ENCODE measurements at regions not wholly inside any gene's neighbourhood (a gene's known extent, or its start where the extent isn't known, plus 50 kb on each side); places are given as distances from the start of the nearest gene placed in this dataset.
"Not testable (repeated sequence)": the region's sequence is repeated elsewhere in the genome, so short reads cannot be mapped to it uniquely, and the experiment has no call there.

DNA sequence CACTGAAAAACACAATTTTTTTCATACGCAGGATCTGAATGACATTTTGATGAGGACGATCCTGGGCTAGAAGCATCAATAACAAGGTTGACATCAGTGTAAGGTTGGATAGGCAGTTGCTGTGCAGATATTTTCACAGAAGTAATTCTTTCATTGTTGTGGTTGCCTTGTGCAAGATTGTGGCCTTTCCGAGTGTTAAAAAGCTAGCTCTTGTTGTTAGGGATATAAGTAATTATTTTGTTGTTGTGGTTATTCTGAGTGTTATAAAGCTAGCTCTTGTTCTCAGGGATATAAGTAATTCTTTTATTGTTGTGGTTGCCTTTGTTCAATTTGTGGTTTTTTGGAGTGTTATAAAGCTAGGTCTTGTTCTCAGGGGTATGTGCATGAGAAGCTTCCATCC, 637.4 kb downstream of the TMEM121 start:
- TF ChIP-seq, protein P1, sequence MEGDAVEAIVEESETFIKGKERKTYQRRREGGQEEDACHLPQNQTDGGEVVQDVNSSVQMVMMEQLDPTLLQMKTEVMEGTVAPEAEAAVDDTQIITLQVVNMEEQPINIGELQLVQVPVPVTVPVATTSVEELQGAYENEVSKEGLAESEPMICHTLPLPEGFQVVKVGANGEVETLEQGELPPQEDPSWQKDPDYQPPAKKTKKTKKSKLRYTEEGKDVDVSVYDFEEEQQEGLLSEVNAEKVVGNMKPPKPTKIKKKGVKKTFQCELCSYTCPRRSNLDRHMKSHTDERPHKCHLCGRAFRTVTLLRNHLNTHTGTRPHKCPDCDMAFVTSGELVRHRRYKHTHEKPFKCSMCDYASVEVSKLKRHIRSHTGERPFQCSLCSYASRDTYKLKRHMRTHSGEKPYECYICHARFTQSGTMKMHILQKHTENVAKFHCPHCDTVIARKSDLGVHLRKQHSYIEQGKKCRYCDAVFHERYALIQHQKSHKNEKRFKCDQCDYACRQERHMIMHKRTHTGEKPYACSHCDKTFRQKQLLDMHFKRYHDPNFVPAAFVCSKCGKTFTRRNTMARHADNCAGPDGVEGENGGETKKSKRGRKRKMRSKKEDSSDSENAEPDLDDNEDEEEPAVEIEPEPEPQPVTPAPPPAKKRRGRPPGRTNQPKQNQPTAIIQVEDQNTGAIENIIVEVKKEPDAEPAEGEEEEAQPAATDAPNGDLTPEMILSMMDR (IDR thresholded peaks at IDR 0.05): not testable (repeated sequence)
- not testable (repeated sequence) for TF ChIP-seq EZH2 (IDR thresholded peaks at IDR 0.05; ENCODE audit: borderline replicate concordance, insufficient read depth, low read depth, low read length, poor library complexity, severe bottlenecking)
